ENCODE measurements at regions not wholly inside any gene's neighbourhood (a gene's known extent, or its start where the extent isn't known, plus 50 kb on each side); places are given as distances from the start of the nearest gene placed in this dataset. TPM values are rescaled to one million over a fixed set of nuclear protein-coding genes. Genes with fewer than 3 reads are reported as not detected.

DNA sequence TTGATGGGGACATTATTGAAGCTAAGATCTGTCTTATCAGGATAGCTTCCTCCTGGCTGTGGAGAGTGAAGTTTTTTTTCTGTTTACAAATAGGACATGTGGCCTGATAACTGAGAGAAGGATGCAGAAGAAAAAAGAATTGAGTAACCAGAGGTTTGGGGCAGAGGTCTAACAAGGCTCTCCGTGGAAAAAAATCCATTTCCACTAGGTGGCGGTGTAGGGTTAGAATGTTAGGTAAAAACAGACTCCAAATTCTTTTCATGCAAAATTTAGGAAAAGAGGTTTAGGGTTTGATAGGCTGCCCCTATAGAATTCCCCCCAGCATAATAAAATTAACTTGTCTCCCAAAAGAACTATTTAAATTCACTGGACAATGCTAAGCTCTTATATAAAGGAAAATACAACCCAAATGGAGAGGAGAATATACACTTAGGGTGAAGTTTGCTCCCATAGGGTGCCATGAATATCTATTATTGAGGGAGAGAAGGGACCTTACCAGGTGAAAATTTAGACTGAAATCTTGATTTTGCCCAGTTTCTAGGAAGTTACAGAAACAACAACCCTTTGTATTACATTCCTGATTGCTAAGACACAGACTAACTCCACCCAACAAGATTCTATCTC, 1560.4 kb downstream of the OTOL1 start:
- Histone ChIP-seq H3K4me1 (ENCODE audit: control insufficient read depth in 5 of 5, insufficient read depth in 5 of 5, low read length in 5 of 5) (peaks cover 0 to 9% (median 4%) of the 10 kb centered on the region in 5 donors), H3K9ac (ENCODE audit: insufficient read depth in 1 of 2, low read length in 2 of 2) (no peak overlapping the region), H3K9me3 (ENCODE audit: control insufficient read depth in 4 of 4, insufficient read depth in 3 of 4, low read length in 3 of 4) (peaks cover 0 to 2% (median under 1%) of the 10 kb centered on the region in 4 donors), H3K27me3 (ENCODE audit: control insufficient read depth in 3 of 3, insufficient read depth in 3 of 3, low read length in 2 of 3) (no peaks in the 10 kb centered on the region), H3K4me3 (no peak overlapping the region), H3K36me3 (ENCODE audit: control insufficient read depth in 4 of 4, insufficient read depth in 4 of 4, low read length in 4 of 4) (no peaks in the 10 kb centered on the region), H3K27ac (ENCODE audit: low read depth in 1 of 2, low read length in 1 of 2) (no peak overlapping the region)
- DNase-seq, result peak; percentile 16 to 68 (median 67)
- no peak for ATAC-seq (ENCODE audit: insufficient read depth, low FRiP score)
- TF ChIP-seq, protein P1, sequence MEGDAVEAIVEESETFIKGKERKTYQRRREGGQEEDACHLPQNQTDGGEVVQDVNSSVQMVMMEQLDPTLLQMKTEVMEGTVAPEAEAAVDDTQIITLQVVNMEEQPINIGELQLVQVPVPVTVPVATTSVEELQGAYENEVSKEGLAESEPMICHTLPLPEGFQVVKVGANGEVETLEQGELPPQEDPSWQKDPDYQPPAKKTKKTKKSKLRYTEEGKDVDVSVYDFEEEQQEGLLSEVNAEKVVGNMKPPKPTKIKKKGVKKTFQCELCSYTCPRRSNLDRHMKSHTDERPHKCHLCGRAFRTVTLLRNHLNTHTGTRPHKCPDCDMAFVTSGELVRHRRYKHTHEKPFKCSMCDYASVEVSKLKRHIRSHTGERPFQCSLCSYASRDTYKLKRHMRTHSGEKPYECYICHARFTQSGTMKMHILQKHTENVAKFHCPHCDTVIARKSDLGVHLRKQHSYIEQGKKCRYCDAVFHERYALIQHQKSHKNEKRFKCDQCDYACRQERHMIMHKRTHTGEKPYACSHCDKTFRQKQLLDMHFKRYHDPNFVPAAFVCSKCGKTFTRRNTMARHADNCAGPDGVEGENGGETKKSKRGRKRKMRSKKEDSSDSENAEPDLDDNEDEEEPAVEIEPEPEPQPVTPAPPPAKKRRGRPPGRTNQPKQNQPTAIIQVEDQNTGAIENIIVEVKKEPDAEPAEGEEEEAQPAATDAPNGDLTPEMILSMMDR (IDR thresholded peaks at IDR 0.05; ENCODE audit: control extremely low read depth, extremely low read depth), result peak; percentile 20
- 11 to 12% methylated on average over 2 of the region's 2 CpGs for WGBS, 2 donors

DNA sequence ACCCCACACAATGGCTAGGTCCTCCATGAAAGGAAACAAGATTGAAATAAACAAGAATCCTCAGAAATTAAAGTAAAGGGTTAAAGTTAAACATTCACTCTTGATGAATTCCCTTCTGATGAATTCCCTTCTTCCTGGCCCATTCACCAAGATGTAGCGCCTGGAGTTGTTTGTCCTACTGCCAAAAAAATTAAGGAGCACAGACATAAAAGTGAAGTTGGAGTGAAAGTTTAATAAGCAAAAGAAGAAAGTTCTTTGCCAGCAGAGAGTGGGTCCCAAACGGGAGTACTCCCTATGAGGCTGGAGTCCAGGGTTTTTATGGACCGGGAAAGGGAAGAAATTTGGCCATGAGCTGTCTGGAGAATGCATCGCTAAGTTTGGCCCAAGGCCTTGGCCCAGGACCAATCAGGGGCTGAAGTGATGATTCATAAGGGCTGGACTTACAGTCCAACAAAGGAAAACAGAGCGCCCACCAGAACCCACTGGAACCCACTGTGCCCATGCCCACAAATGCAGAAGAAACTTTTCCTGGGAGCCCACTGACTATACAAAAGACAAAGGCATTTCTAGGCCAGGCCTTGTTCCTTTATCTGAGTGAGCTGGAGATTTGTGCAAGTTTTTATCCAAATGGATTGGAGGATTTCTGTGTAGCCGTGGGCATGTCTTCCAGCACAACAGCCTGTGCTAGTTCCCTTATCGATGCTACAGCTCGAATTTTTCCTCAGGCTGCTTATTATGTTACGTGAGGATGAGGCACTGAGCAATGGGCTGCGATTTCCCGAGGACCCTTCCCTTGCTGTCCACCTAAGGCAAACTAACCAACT, 1561.6 kb downstream of the OTOL1 start:
- TF ChIP-seq, protein P1 (IDR thresholded peaks at IDR 0.05; ENCODE audit: control extremely low read depth, extremely low read depth), result no peak
- no peaks in the 10 kb centered on the region for H3K27me3 ChIP-seq (ENCODE audit: control insufficient read depth in 3 of 3, insufficient read depth in 3 of 3, low read length in 2 of 3)
- WGBS, 2 donors, result 70 to 80% methylated on average over 11 of the region's 11 CpGs
- no peak overlapping the region for H3K4me3 ChIP-seq
- peak; percentile 55 to 83 (median 79) for DNase-seq
- H3K36me3 ChIP-seq (ENCODE audit: control insufficient read depth in 4 of 4, insufficient read depth in 4 of 4, low read length in 4 of 4), result no peaks in the 10 kb centered on the region
- H3K27ac ChIP-seq (ENCODE audit: low read depth in 1 of 2, low read length in 1 of 2), result no peak overlapping the region
- peaks cover 0 to 9% (median 4%) of the 10 kb centered on the region in 5 donors for H3K4me1 ChIP-seq (ENCODE audit: control insufficient read depth in 5 of 5, insufficient read depth in 5 of 5, low read length in 5 of 5)
- H3K9ac ChIP-seq (ENCODE audit: insufficient read depth in 1 of 2, low read length in 2 of 2), result no peak overlapping the region
- no peak for ATAC-seq (ENCODE audit: insufficient read depth, low FRiP score)
- H3K9me3 ChIP-seq (ENCODE audit: control insufficient read depth in 4 of 4, insufficient read depth in 3 of 4, low read length in 3 of 4), result peaks cover 0 to 5% (median 1%) of the 10 kb centered on the region in 4 donors

GRCh38 chr3:163071713-163072112, 1575.1 kb downstream of the OTOL1 start:
- no peak overlapping the region for H3K4me3 ChIP-seq
- WGBS, 2 donors, result 48 to 62% methylated on average over 2 of the region's 2 CpGs
- no peak overlapping the region for H3K9ac ChIP-seq (ENCODE audit: insufficient read depth in 1 of 2, low read length in 2 of 2)
- H3K36me3 ChIP-seq (ENCODE audit: control insufficient read depth in 4 of 4, insufficient read depth in 4 of 4, low read length in 4 of 4), result no peaks in the 10 kb centered on the region
- peaks cover 0 to 12% (median 3%) of the 10 kb centered on the region in 4 donors for H3K9me3 ChIP-seq (ENCODE audit: control insufficient read depth in 4 of 4, insufficient read depth in 3 of 4, low read length in 3 of 4)
- peak; percentile 46 to 94 (median 93) for DNase-seq
- H3K4me1 ChIP-seq (ENCODE audit: control insufficient read depth in 5 of 5, insufficient read depth in 5 of 5, low read length in 5 of 5), result no peaks in the 10 kb centered on the region
- H3K27ac ChIP-seq (ENCODE audit: low read depth in 1 of 2, low read length in 1 of 2), result no peak overlapping the region
- H3K27me3 ChIP-seq (ENCODE audit: control insufficient read depth in 3 of 3, insufficient read depth in 3 of 3, low read length in 2 of 3), result no peaks in the 10 kb centered on the region
- no peak for ATAC-seq (ENCODE audit: insufficient read depth, low FRiP score)
- TF ChIP-seq, protein P1 (IDR thresholded peaks at IDR 0.05; ENCODE audit: control extremely low read depth, extremely low read depth), result no peak

Small RNAs in the stretch of these regions (small RNA-seq; reads per million reads assigned to genes)
- gene AC128716.1 (ENCODE audit: low replicate concordance), result not detected
